OCI-LY1 (cell line): ENCODE measurements at regions not wholly inside any gene's neighbourhood (a gene's known extent, or its start where the extent isn't known, plus 50 kb on each side); places are given as distances from the start of the nearest gene placed in this dataset.

ENCODE experiments used
- H2AFZ ChIP-seq: fragments of 200-600 bp; sonication (generic), shearing (Covaris generic); 2 replicates; pipeline ENCODE4 v1.6.0; 2014; ENCODE audit warnings: antibody characterized with exemption, mild to moderate bottlenecking, low read length
- H3F3A ChIP-seq: fragments of 200-600 bp; sonication (generic), shearing (Covaris generic); 2 replicates; pipeline ENCODE4 v1.6.0; 2014; ENCODE audit warnings: mild to moderate bottlenecking, antibody characterized with exemption, low read length, moderate library complexity; ENCODE audit not compliant: insufficient read depth
- H3K27ac ChIP-seq: fragments of 200-600 bp; sonication (generic); 2 replicates; pipeline ENCODE4 v1.5.1; 2014; ENCODE audit warnings: low read length, mixed run types, mild to moderate bottlenecking, low read depth; ENCODE audit not compliant: poor library complexity, severe bottlenecking
- H3K27me3 ChIP-seq: fragments of 200-600 bp; sonication (generic); 2 replicates; pipeline ENCODE4 v1.6.0; 2014; ENCODE audit warnings: antibody characterized with exemption, mild to moderate bottlenecking, low read length, moderate library complexity; ENCODE audit not compliant: insufficient read depth
- H3K36me3 ChIP-seq: fragments of 200-600 bp; sonication (generic); 2 replicates; pipeline ENCODE4 v1.6.1; 2014; ENCODE audit warnings: mild to moderate bottlenecking, antibody characterized with exemption, low read length, moderate library complexity, mixed read lengths; ENCODE audit not compliant: insufficient read depth
- H3K4me1 ChIP-seq: fragments of 200-600 bp; sonication (generic); 2 replicates; pipeline ENCODE4 v1.5.1; 2014; ENCODE audit warnings: mild to moderate bottlenecking, low read length, moderate library complexity; ENCODE audit not compliant: insufficient read depth, severe bottlenecking
- H3K4me2 ChIP-seq: fragments of 200-600 bp; sonication (generic), shearing (Covaris generic); 2 replicates; pipeline ENCODE4 v1.6.1; 2014; ENCODE audit warnings: low read length
- H3K4me3 ChIP-seq: fragments of 200-600 bp; sonication (generic); 2 replicates; pipeline ENCODE4 v1.5.1; 2014; ENCODE audit warnings: low read length, low read depth, mild to moderate bottlenecking, mixed read lengths; ENCODE audit not compliant: poor library complexity, severe bottlenecking
- H3K79me2 ChIP-seq: fragments of 200-600 bp; shearing (Covaris generic); 2 replicates; pipeline ENCODE4 v1.6.1; 2016; ENCODE audit warnings: mixed run types, low read length, mixed read lengths; ENCODE audit not compliant: insufficient read depth
- H3K9ac ChIP-seq: fragments of 200-600 bp; sonication (generic), shearing (Covaris generic); 2 replicates; pipeline ENCODE4 v1.6.1; 2014; ENCODE audit warnings: mild to moderate bottlenecking, low read length, mixed read lengths
- H3K9me2 ChIP-seq: fragments of 200-600 bp; sonication (generic), shearing (Covaris generic); 2 replicates; pipeline ENCODE4 v1.6.1; 2014; ENCODE audit warnings: low read depth, mild to moderate bottlenecking, low read length, mixed read lengths
- H3K9me3 ChIP-seq: fragments of 200-600 bp; shearing (Covaris generic); 2 replicates; pipeline ENCODE4 v1.6.1; 2014; ENCODE audit warnings: low read length, mixed read lengths
- H4K20me1 ChIP-seq: fragments of 200-600 bp; sonication (generic), shearing (Covaris generic); 2 replicates; pipeline ENCODE4 v1.6.0; 2016; ENCODE audit warnings: mild to moderate bottlenecking, low read length; ENCODE audit not compliant: insufficient read depth
- EZH2 ChIP-seq: fragments of 200-600 bp; sonication (generic), shearing (Covaris generic); IDR thresholded peaks from 2 replicates; pipeline ENCODE4 v1.8.0; 2017; ENCODE audit warnings: borderline replicate concordance, mixed run types, mild to moderate bottlenecking, antibody characterized with exemption, low read length, moderate library complexity, mixed read lengths
- TF ChIP-seq, protein P1 (sequence below): fragments of 200-600 bp; sonication (generic), shearing (Covaris generic); IDR thresholded peaks from 2 replicates; pipeline ENCODE4 v1.5.1; 2017; ENCODE audit warnings: mild to moderate bottlenecking, antibody characterized with exemption, low read length, moderate library complexity, mixed read lengths

DNA sequence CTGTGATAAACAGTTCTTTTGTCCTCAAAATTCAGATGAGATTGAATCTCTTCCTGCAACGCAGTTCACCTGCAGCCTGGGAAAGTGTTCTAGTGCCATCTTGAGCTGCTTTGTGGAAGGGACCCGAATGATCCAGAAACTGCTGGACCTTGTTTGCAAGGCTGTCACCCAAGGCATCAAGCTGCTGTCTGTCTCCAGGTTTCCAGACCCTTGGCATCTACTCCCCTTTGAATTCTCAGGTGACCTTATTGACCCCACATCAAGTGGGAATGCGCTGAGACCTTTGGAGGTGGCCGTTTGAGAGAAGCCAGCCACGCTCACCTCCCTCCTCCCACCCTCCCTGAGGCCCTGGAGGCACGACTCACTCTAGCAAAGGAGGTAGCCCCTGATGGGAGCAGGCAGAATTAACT, 112.5 kb downstream of the EDN3 start:
- Histone ChIP-seq H3K9me3 (no peaks in the 10 kb centered on the region), H3K27ac (no peak overlapping the region), H2AFZ (no peak overlapping the region), H3K9ac (no peak overlapping the region), H3K4me1 (no peaks in the 10 kb centered on the region), H4K20me1 (no peaks in the 10 kb centered on the region), H3K9me2 (no peaks in the 10 kb centered on the region), H3K27me3 (no peaks in the 10 kb centered on the region), H3K4me3 (no peak overlapping the region), H3K79me2 (no peaks in the 10 kb centered on the region), H3F3A (no peaks in the 10 kb centered on the region), H3K4me2 (no peak overlapping the region), H3K36me3 (no peaks in the 10 kb centered on the region)
- TF ChIP-seq, protein P1, sequence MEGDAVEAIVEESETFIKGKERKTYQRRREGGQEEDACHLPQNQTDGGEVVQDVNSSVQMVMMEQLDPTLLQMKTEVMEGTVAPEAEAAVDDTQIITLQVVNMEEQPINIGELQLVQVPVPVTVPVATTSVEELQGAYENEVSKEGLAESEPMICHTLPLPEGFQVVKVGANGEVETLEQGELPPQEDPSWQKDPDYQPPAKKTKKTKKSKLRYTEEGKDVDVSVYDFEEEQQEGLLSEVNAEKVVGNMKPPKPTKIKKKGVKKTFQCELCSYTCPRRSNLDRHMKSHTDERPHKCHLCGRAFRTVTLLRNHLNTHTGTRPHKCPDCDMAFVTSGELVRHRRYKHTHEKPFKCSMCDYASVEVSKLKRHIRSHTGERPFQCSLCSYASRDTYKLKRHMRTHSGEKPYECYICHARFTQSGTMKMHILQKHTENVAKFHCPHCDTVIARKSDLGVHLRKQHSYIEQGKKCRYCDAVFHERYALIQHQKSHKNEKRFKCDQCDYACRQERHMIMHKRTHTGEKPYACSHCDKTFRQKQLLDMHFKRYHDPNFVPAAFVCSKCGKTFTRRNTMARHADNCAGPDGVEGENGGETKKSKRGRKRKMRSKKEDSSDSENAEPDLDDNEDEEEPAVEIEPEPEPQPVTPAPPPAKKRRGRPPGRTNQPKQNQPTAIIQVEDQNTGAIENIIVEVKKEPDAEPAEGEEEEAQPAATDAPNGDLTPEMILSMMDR = no peak
- TF ChIP-seq EZH2 = no peak

DNA sequence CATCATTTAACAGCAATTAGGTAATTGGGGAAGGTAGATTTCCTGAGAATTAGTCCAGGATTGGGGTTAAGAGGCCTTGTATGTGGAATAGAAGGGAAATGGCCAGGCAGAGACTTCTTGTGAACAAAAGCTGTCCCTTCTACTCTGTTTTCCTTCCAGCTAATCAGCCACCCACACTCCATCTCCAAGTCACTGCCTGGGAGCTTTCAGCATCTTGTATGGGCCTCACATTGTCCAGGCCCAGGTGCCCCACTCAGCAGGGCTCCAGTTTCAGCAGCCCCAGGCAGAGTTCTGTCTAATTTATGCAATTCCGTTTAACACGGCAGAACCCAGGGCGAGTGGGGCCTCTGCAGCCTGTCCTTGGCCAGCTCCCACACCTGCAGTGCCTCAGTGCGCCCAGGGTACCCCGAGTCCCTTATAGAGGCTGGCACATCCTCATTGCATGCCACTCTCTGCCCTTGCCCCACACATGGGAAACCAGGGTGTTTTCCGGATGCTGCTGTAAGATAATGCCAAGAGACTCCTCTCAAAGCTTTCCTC, 113.0 kb downstream of the EDN3 start:
- no peaks in the 10 kb centered on the region for H4K20me1 ChIP-seq
- H3K9me3 ChIP-seq = no peaks in the 10 kb centered on the region
- no peaks in the 10 kb centered on the region for H3F3A ChIP-seq
- no peak overlapping the region for H2AFZ ChIP-seq
- H3K4me2 ChIP-seq = no peak overlapping the region
- no peak overlapping the region for H3K4me3 ChIP-seq
- no peaks in the 10 kb centered on the region for H3K9me2 ChIP-seq
- H3K27ac ChIP-seq = no peak overlapping the region
- H3K4me1 ChIP-seq = no peaks in the 10 kb centered on the region
- TF ChIP-seq EZH2 = no peak
- TF ChIP-seq, protein P1 = no peak
- H3K79me2 ChIP-seq = no peaks in the 10 kb centered on the region
- no peaks in the 10 kb centered on the region for H3K27me3 ChIP-seq
- no peaks in the 10 kb centered on the region for H3K36me3 ChIP-seq
- no peak overlapping the region for H3K9ac ChIP-seq

DNA sequence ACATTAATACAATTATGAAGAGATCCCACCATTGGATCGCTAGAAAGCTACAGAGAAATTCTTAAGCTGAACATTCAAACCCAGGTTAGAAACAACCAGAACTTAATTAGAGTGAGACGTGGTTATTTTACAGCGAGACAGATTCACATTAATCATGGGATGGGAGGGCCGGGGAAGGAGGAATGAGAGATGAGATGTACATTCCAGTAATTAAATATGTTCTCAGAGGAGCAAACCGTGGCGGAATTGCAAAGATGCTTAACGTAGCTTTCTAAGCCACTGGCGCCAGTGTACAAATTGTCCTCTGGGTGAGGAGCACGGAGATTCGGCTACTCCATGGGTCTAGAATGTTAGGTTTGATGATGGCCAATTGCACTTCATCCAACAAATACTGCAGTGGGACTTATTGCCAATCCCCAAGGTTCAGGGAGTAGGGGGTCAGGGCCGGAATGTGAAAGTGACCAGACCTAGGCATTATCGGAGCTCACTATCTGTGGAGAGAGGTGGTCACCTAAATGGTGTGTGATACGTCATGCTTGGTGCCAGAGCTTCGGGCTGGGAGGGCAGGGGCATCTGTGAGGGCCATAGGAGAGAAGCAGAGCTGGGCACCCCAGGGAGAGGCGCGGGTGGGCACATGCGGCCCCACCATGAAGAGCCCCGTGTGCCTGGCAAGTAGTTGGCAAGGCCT, 114.7 kb downstream of the EDN3 start:
- Histone ChIP-seq H3K4me3 (no peak overlapping the region), H3K79me2 (no peaks in the 10 kb centered on the region), H3K27me3 (no peaks in the 10 kb centered on the region), H3K9me3 (no peaks in the 10 kb centered on the region), H3K4me1 (no peaks in the 10 kb centered on the region), H3K36me3 (no peaks in the 10 kb centered on the region), H3K27ac (no peak overlapping the region), H2AFZ (no peak overlapping the region), H3K9ac (no peak overlapping the region), H4K20me1 (no peaks in the 10 kb centered on the region), H3F3A (no peaks in the 10 kb centered on the region), H3K4me2 (no peak overlapping the region), H3K9me2 (no peaks in the 10 kb centered on the region)
- TF ChIP-seq, protein P1 = no peak
- no peak for TF ChIP-seq EZH2
